ENCODE measurements at regions not wholly inside any gene's neighbourhood (a gene's known extent, or its start where the extent isn't known, plus 50 kb on each side); places are given as distances from the start of the nearest gene placed in this dataset.

- in situ Hi-C loops (cut with HindIII; ENCODE audit: low pct_unique_long_range_greater_than_20kb, low sequenced_read_pairs), result no loop called here
- TF ChIP-seq JUND (IDR thresholded peaks at IDR 0.05; ENCODE audit: low read depth), result no peak
- DNase-seq (ENCODE audit: low read depth in 1 of 2, low spot score in 1 of 2), result no peak
Observed at GRCh38 chr17:27216836-27217235, 77.1 kb upstream of the WSB1 start.

GRCh38 chr17:27217631-27218030 lies 76.3 kb upstream of the WSB1 start:
- DNase-seq (ENCODE audit: low read depth in 1 of 2, low spot score in 1 of 2), result no peak
- in situ Hi-C loops (cut with HindIII; ENCODE audit: low pct_unique_long_range_greater_than_20kb, low sequenced_read_pairs), result no loop called here
- TF ChIP-seq JUND (IDR thresholded peaks at IDR 0.05; ENCODE audit: low read depth), result no peak

- no peak for TF ChIP-seq JUND (IDR thresholded peaks at IDR 0.05; ENCODE audit: low read depth)
- in situ Hi-C loops (cut with HindIII; ENCODE audit: low pct_unique_long_range_greater_than_20kb, low sequenced_read_pairs), result no loop called here
- no peak for DNase-seq (ENCODE audit: low read depth in 1 of 2, low spot score in 1 of 2)
Observed at GRCh38 chr17:27218041-27218440, 75.9 kb upstream of the WSB1 start.

GRCh38 chr17:27218719-27219488 lies 75.0 kb upstream of the WSB1 start:
- no peak for DNase-seq (ENCODE audit: low read depth in 1 of 2, low spot score in 1 of 2)
- in situ Hi-C loops (cut with HindIII; ENCODE audit: low pct_unique_long_range_greater_than_20kb, low sequenced_read_pairs), result no loop called here
- TF ChIP-seq JUND (IDR thresholded peaks at IDR 0.05; ENCODE audit: low read depth), result no peak

- in situ Hi-C loops (cut with HindIII; ENCODE audit: low pct_unique_long_range_greater_than_20kb, low sequenced_read_pairs), result no loop called here
- no peak for TF ChIP-seq JUND (IDR thresholded peaks at IDR 0.05; ENCODE audit: low read depth)
- DNase-seq (ENCODE audit: low read depth in 1 of 2, low spot score in 1 of 2), result no peak
Observed at GRCh38 chr17:27222515-27222914, 71.4 kb upstream of the WSB1 start.

- TF ChIP-seq JUND (IDR thresholded peaks at IDR 0.05; ENCODE audit: low read depth), result no peak
- in situ Hi-C loops (cut with HindIII; ENCODE audit: low pct_unique_long_range_greater_than_20kb, low sequenced_read_pairs), result loop anchor here (25.0 kb wide), 1 partner anchor 113 kb away; no protein-coding TSS in a partner anchor
- DNase-seq (ENCODE audit: low read depth in 1 of 2, low spot score in 1 of 2), result no peak
Observed at GRCh38 chr17:27224526-27225315, 69.2 kb upstream of the WSB1 start.

- peak in 1 of 2 experiments; percentile 48 for DNase-seq (ENCODE audit: low read depth in 1 of 2, low spot score in 1 of 2)
- in situ Hi-C loops (cut with HindIII; ENCODE audit: low pct_unique_long_range_greater_than_20kb, low sequenced_read_pairs), result loop anchor here (25.0 kb wide), 1 partner anchor 111 kb away; no protein-coding TSS in a partner anchor
- no peak for TF ChIP-seq JUND (IDR thresholded peaks at IDR 0.05; ENCODE audit: low read depth)
Observed at GRCh38 chr17:27226611-27227230, 67.2 kb upstream of the WSB1 start.

GRCh38 chr17:27230996-27231395 lies 62.9 kb upstream of the WSB1 start:
- in situ Hi-C loops (cut with HindIII; ENCODE audit: low pct_unique_long_range_greater_than_20kb, low sequenced_read_pairs), result loop anchor here (25.0 kb wide), 1 partner anchor 106 kb away; no protein-coding TSS in a partner anchor
- DNase-seq (ENCODE audit: low read depth in 1 of 2, low spot score in 1 of 2), result no peak
- TF ChIP-seq JUND (IDR thresholded peaks at IDR 0.05; ENCODE audit: low read depth), result no peak

GRCh38 chr17:27232328-27232727 lies 61.6 kb upstream of the WSB1 start:
- in situ Hi-C loops (cut with HindIII; ENCODE audit: low pct_unique_long_range_greater_than_20kb, low sequenced_read_pairs), result loop anchor here (25.0 kb wide), 1 partner anchor 105 kb away; no protein-coding TSS in a partner anchor
- TF ChIP-seq JUND (IDR thresholded peaks at IDR 0.05; ENCODE audit: low read depth), result no peak
- DNase-seq (ENCODE audit: low read depth in 1 of 2, low spot score in 1 of 2), result no peak

GRCh38 chr17:27233059-27233458 lies 60.9 kb upstream of the WSB1 start:
- peak in 1 of 2 experiments; percentile 37 for DNase-seq (ENCODE audit: low read depth in 1 of 2, low spot score in 1 of 2)
- no peak for TF ChIP-seq JUND (IDR thresholded peaks at IDR 0.05; ENCODE audit: low read depth)
- in situ Hi-C loops (cut with HindIII; ENCODE audit: low pct_unique_long_range_greater_than_20kb, low sequenced_read_pairs), result loop anchor here (25.0 kb wide), 1 partner anchor 104 kb away; no protein-coding TSS in a partner anchor

- TF ChIP-seq JUND (IDR thresholded peaks at IDR 0.05; ENCODE audit: low read depth), result no peak
- in situ Hi-C loops (cut with HindIII; ENCODE audit: low pct_unique_long_range_greater_than_20kb, low sequenced_read_pairs), result loop anchor here (25.0 kb wide), 1 partner anchor 104 kb away; no protein-coding TSS in a partner anchor
- no peak for DNase-seq (ENCODE audit: low read depth in 1 of 2, low spot score in 1 of 2)
Observed at GRCh38 chr17:27233776-27234175, 60.1 kb upstream of the WSB1 start.

- peak; percentile 60 to 87 for DNase-seq (ENCODE audit: low read depth in 1 of 2, low spot score in 1 of 2)
- TF ChIP-seq JUND (IDR thresholded peaks at IDR 0.05; ENCODE audit: low read depth), result no peak
- in situ Hi-C loops (cut with HindIII; ENCODE audit: low pct_unique_long_range_greater_than_20kb, low sequenced_read_pairs), result loop anchor here (25.0 kb wide), 1 partner anchor 100 kb away; no protein-coding TSS in a partner anchor
Observed at GRCh38 chr17:27236717-27237315, 57.1 kb upstream of the WSB1 start.
